GM12878 (cell line): ENCODE measurements at regions not wholly inside any gene's neighbourhood (a gene's known extent, or its start where the extent isn't known, plus 50 kb on each side); places are given as distances from the start of the nearest gene placed in this dataset.
A peak's percentile ranks its signal among the peaks of the same experiment; 100 is the strongest.
"Not testable (repeated sequence)": the region's sequence is repeated elsewhere in the genome, so short reads cannot be mapped to it uniquely, and the experiment has no call there.

ENCODE experiments used
- ATAC-seq: fragments of 200-7000 bp; cut with Tn5 transposase; 3 replicates; pipeline ENCODE4 v1.9.1; 2020; ENCODE audit warnings: mild to moderate bottlenecking, moderate library complexity
- BruUV-seq: library from RNA; stranded (reverse); fragments of 400-500 nt; replicated peaks from 2 replicates; lab custom pipeline; 2021; lab: Mats Ljungman, UMichigan
- CTCF ChIA-PET: fragments of 300-600 bp; sonication (Branson Sonifier 250); formaldehyde crosslinking; extraction: SDS; loops from one replicate; lab custom pipeline; 2021; ENCODE audit warnings: inconsistent platforms; lab: Yijun Ruan, JAX
- POLR2A ChIA-PET: fragments of 350-600 bp; formaldehyde crosslinking; extraction: SDS; loops from one replicate; lab custom pipeline; 2021; ENCODE audit warnings: inconsistent platforms; lab: Charles Lee
- RAD21 ChIA-PET: fragments of 300-600 bp; sonication (Branson Sonifier 250); formaldehyde crosslinking; loops from one replicate; lab custom pipeline; 2023; ENCODE audit warnings: antibody characterized with exemption; ENCODE audit not compliant: unreplicated experiment; lab: Charles Lee
- SMC1A ChIA-PET: fragments of 300-600 bp; sonication (Branson Sonifier 250); formaldehyde crosslinking; loops from one replicate; lab custom pipeline; 2023; ENCODE audit not compliant: unreplicated experiment, uncharacterized antibody; lab: Charles Lee
- DNase-seq: peaks from one replicate; pipeline ENCODE4 v3.0.0-alpha.2; 2011; ENCODE audit warnings: low read depth, low spot score
- FAIRE-seq: peaks from 3 replicates; lab custom pipeline; 2011; peaks lifted over from hg19 to GRCh38; lab: Jason Lieb, UNC
- H2AFZ ChIP-seq: 2 replicates; pipeline ENCODE4 v1.6.0; 2011; ENCODE audit warnings: low read depth, low read length, control low read depth; ENCODE audit not compliant: control insufficient read depth
- H3K27ac ChIP-seq: 2 replicates; pipeline ENCODE4 v1.5.1; 2011; ENCODE audit warnings: control low read depth; ENCODE audit not compliant: control insufficient read depth, insufficient read depth
- H3K27me3 ChIP-seq, 2 experiments: replicated peaks in 1 of 2; 2 replicates each; pipeline versions ENCODE4 v1.6.0 to v1.6.1; 2011; ENCODE audit warnings: low read length in 1 of 2; ENCODE audit not compliant: control insufficient read depth in 2 of 2, insufficient read depth in 2 of 2
- H3K36me3 ChIP-seq, 2 experiments: 2 replicates each; pipeline ENCODE4 v1.5.1; 2011; ENCODE audit warnings: low read length in 1 of 2; ENCODE audit not compliant: control insufficient read depth in 2 of 2, insufficient read depth in 2 of 2
- H3K4me1 ChIP-seq: 2 replicates; pipeline ENCODE4 v1.6.1; 2011; ENCODE audit warnings: mild to moderate bottlenecking, low read length, moderate library complexity, mixed read lengths; ENCODE audit not compliant: control insufficient read depth, insufficient read depth
- H3K4me2 ChIP-seq: 2 replicates; pipeline ENCODE4 v1.6.0; 2011; ENCODE audit warnings: control low read depth; ENCODE audit not compliant: control insufficient read depth, insufficient read depth
- H3K4me3 ChIP-seq: fragments of 200-600 bp; sonication (generic); 2 replicates; pipeline ENCODE4 v1.5.1; 2016
- H3K79me2 ChIP-seq: 2 replicates; pipeline ENCODE4 v1.6.0; 2011; ENCODE audit warnings: low read length; ENCODE audit not compliant: control insufficient read depth, insufficient read depth
- H3K9ac ChIP-seq: 2 replicates; pipeline ENCODE4 v1.8.0; 2011; ENCODE audit warnings: low read length, control low read depth, mixed read lengths; ENCODE audit not compliant: control insufficient read depth, insufficient read depth
- H3K9me3 ChIP-seq: replicated peaks from 3 replicates; pipeline ENCODE4 v1.5.1; 2011; ENCODE audit warnings: mild to moderate bottlenecking, low read length; ENCODE audit not compliant: control insufficient read depth, insufficient read depth
- H4K20me1 ChIP-seq: 2 replicates; pipeline ENCODE4 v1.6.0; 2011; ENCODE audit not compliant: control insufficient read depth, insufficient read depth
- IKZF2 ChIP-seq, 2 experiments: fragments of 450-650 bp; IDR thresholded peaks; 2 replicates each; pipeline ENCODE4 v1.6.1; 2017; ENCODE audit warnings: mild to moderate bottlenecking in 2 of 2, moderate library complexity in 2 of 2
- NFIC ChIP-seq: IDR thresholded peaks from 2 replicates; pipeline ENCODE4 v1.6.1; 2012; ENCODE audit warnings: low read depth, mild to moderate bottlenecking, inconsistent platforms, low read length, moderate library complexity
- RUNX3 ChIP-seq: IDR thresholded peaks from 2 replicates; pipeline ENCODE4 v1.6.1; 2012; ENCODE audit warnings: low read length, inconsistent platforms
- WGBS: methylation state at CpG from one replicate; pipeline ENCODE4 v1.1.6; 2016; ENCODE audit warnings: low lambda C conversion rate; ENCODE audit not compliant: insufficient replicate concordance, insufficient coverage; ENCODE audit errors: missing lambda C conversion rate; 5-methylcytosine and 5-hydroxymethylcytosine counted together
- in situ Hi-C: fragments of 300-500 bp; cut with MboI; formaldehyde crosslinking; loops from 9 replicates; pipeline ENCODE4 v1.14.3; 2018; ENCODE audit warnings: mixed read lengths
- intact Hi-C: fragments of 100-400 bp; cut with micrococcal nuclease; formaldehyde crosslinking; loops from one replicate; pipeline ENCODE4 v1.14.2; 2022; ENCODE audit not compliant: unreplicated experiment

DNA sequence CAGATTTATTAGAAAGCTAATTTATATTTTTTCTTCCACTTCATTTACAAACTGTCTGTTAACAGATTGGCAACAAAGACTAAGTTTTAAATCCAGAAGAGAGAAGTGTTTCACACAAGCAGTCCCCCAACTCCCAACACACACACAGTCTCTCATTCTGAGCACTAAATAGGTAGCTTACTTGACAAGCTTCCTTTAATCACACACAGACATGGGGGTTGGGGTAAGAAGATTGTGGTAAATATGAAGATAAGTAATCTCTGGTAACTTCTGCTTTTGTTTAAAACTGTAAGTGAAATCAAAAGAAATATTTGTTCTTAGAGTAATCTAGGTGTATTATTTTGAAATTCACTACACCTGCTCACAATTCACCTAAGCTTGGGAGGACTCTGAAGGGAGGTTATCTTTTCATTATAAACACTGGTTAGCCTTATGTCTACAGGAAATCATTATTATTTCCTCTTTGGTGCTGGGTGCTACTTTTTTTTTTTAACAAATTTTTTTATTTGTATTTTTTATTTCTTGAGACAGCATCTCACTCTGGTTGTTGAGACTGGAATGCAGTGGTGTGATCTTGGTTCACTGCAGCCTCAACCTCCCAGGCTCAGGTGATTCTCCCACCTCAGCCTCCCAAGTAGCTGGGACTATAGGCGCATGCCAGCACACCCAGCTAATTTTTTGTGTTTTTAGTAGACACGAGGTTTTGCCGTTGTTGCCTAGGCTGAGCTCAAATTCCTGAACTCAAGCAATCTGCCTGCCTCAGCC, 82.1 kb upstream of the ATP12A start:
- peak overlapping the region; percentile 39 for H3K27ac ChIP-seq
- in situ Hi-C loops, result loop anchor here (5.0 kb wide), 1 partner anchor 354 kb away; no protein-coding TSS in a partner anchor
- SMC1A ChIA-PET, result interaction anchor here (0.7 kb wide), 1 partner anchor 254 kb away, joined by 3 read pairs; no protein-coding TSS in a partner anchor
- H2AFZ ChIP-seq, BruUV-seq, H3K4me3 ChIP-seq, H3K4me1 ChIP-seq, POLR2A ChIA-PET, FAIRE-seq, H3K79me2 ChIP-seq, RAD21 ChIA-PET, H3K36me3 ChIP-seq, H3K27me3 ChIP-seq, H3K9ac ChIP-seq, H3K9me3 ChIP-seq, DNase-seq, H4K20me1 ChIP-seq, intact Hi-C loops: not testable (repeated sequence)
- WGBS, result 85% methylated on average over 3 of the region's 3 CpGs
- ATAC-seq, result peak; percentile 48; the same call in 2 of the 3 replicates
- 0 out of 2 replicates have a peak overlapping the region, but pooled peaks have one; percentile 9 for H3K4me2 ChIP-seq
- peak; percentile 28; the same call in 1 of the 2 replicates for TF ChIP-seq RUNX3
- CTCF ChIA-PET, result interaction anchor here (0.8 to 1.5 kb wide), 5 partner anchors 19 to 96 kb away, joined by 3 to 4 read pairs (median 3); no protein-coding TSS in a partner anchor

DNA sequence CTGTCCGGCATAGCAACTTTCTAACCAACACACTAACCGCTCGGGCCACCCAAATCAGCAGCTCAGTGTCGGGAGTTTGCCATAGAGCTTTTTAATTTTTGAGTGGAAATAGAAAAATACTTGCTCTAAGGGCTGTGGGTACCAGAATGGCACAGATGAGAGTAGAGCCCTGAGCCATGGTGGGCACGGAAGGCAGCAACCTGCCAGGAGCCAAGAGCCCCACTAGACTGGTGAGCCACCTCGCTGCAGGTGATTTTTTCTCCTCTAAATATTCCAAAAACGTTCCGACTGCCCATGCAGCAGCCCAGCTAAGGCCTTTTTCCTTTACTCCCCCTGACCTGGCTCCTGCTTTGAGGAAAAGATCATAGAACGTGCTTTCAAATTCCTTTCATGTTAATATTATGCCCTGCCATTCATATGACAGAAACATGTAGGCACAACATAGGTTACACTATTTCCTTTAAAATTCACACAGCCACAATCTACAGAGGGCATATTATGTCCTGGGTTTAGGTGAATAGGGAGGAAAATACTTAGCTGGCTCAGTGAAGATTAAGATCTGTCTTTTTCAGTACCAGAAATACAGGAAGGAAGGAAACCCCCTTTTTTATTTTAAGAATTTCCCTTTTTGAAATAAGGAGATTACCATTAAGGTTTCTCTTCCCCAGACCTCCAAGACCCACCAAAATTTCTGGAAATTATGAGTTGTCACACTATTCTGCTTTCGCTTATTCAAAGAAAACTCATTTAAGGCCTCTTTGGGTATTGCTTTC, 81.0 kb upstream of the ATP12A start:
- H3K4me1 ChIP-seq, result not testable (repeated sequence)
- in situ Hi-C loops, result loop anchor here (5.0 kb wide), 1 partner anchor 353 kb away; no protein-coding TSS in a partner anchor

More for the DNA sequence above, 81.0 kb upstream of the ATP12A start:
- BruUV-seq, H4K20me1 ChIP-seq, H3K9ac ChIP-seq, DNase-seq, H3K36me3 ChIP-seq, H3K9me3 ChIP-seq, H3K27me3 ChIP-seq, RAD21 ChIA-PET, intact Hi-C loops, ATAC-seq, SMC1A ChIA-PET, FAIRE-seq, H2AFZ ChIP-seq, H3K4me3 ChIP-seq, POLR2A ChIA-PET, H3K79me2 ChIP-seq: not testable (repeated sequence)
- Histone ChIP-seq H3K4me2 (peak overlapping the region; percentile 3; the same call in 1 of the 2 replicates), H3K27ac (peak overlapping the region; percentile 37)
- TF ChIP-seq NFIC (peak; percentile 42; the same call in 1 of the 2 replicates), IKZF2 (IDR thresholded peaks at IDR 0.05) (peak in 1 of 2 experiments; percentile 27; a peak in 1 of 4 replicates)
- 68% methylated on average over 9 of the region's 10 CpGs for WGBS
- CTCF ChIA-PET, result interaction anchor here (1.1 to 1.5 kb wide), 2 partner anchors 26 to 73 kb away, joined by 3 read pairs; no protein-coding TSS in a partner anchor
